ENCODE measurements at regions not wholly inside any gene's neighbourhood (a gene's known extent, or its start where the extent isn't known, plus 50 kb on each side); places are given as distances from the start of the nearest gene placed in this dataset.

GRCh38 chr1:73775896-73776295, 422.1 kb downstream of the LRRIQ3 start:
- no peaks in the 10 kb centered on the region for H3K4me1 ChIP-seq (ENCODE audit: control insufficient read depth, insufficient read depth, low read length)
- H3K9me3 Mint-ChIP-seq, result no peaks in the 10 kb centered on the region
- H3K36me3 Mint-ChIP-seq (ENCODE audit: low read depth), result no peaks in the 10 kb centered on the region
- no peak for DNase-seq
- no peaks in the 10 kb centered on the region for H3K27me3 Mint-ChIP-seq (ENCODE audit: insufficient read depth)
- H3K27ac Mint-ChIP-seq, result no peak overlapping the region
- H3K4me3 Mint-ChIP-seq, result no peak overlapping the region
- H3K36me3 ChIP-seq (ENCODE audit: control insufficient read depth, insufficient read depth, low read length), result no peaks in the 10 kb centered on the region
- no peak for TF ChIP-seq CTCF (conservative IDR thresholded peaks at IDR 0.05)
- no peaks in the 10 kb centered on the region for H3K4me1 Mint-ChIP-seq
- H3K9me3 ChIP-seq (ENCODE audit: control insufficient read depth, low read length), result no peaks in the 10 kb centered on the region
- H3K9ac ChIP-seq (ENCODE audit: extremely low read depth, low read length, poor library complexity, severe bottlenecking), result no peak overlapping the region
- H3K4me3 ChIP-seq (ENCODE audit: low read length), result no peak overlapping the region
- no peak overlapping the region for H3K27ac ChIP-seq (ENCODE audit: low read depth, low read length)
- no peaks in the 10 kb centered on the region for H3K27me3 ChIP-seq (ENCODE audit: control insufficient read depth, insufficient read depth, low read length, poor library complexity, severe bottlenecking)

DNA sequence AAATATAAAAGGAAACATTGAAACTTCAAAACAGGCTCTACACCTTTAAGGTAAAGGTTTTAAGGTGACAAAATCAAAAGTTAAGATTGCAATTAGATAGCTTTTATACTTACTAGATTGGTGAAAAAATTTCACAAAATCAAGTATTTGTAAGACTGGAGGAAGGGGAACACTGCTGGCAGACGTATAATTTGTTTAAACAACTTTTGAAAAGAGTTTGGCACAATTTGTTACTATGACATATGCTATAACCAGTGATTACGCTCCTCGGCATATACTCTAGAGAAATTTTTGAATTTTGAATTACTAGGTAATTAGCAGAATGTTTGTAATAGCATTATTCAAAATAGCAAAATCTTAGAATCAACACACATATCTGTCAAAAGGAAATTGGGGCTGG, 425.0 kb downstream of the LRRIQ3 start:
- DNase-seq, result no peak
- WGBS, 2 experiments (ENCODE audit: insufficient coverage in 1 of 2, insufficient read length in 1 of 2), result 84 to 90% methylated on average over 1 to 3 of the region's 3 CpGs
- Mint-ChIP-seq H3K4me1 (no peaks in the 10 kb centered on the region), H3K36me3 (ENCODE audit: low read depth) (no peaks in the 10 kb centered on the region), H3K9me3 (no peaks in the 10 kb centered on the region), H3K4me3 (no peak overlapping the region), H3K27me3 (ENCODE audit: insufficient read depth) (no peaks in the 10 kb centered on the region), H3K27ac (no peak overlapping the region)
- no peak for TF ChIP-seq CTCF (conservative IDR thresholded peaks at IDR 0.05)
- H3K4me3 ChIP-seq (ENCODE audit: low read length), result no peak overlapping the region
- H3K4me1 ChIP-seq (ENCODE audit: control insufficient read depth, insufficient read depth, low read length), result no peaks in the 10 kb centered on the region
- no peaks in the 10 kb centered on the region for H3K27me3 ChIP-seq (ENCODE audit: control insufficient read depth, insufficient read depth, low read length, poor library complexity, severe bottlenecking)
- H3K9me3 ChIP-seq (ENCODE audit: control insufficient read depth, low read length), result no peaks in the 10 kb centered on the region
- no peaks in the 10 kb centered on the region for H3K36me3 ChIP-seq (ENCODE audit: control insufficient read depth, insufficient read depth, low read length)
- no peak overlapping the region for H3K9ac ChIP-seq (ENCODE audit: extremely low read depth, low read length, poor library complexity, severe bottlenecking)
- no peak overlapping the region for H3K27ac ChIP-seq (ENCODE audit: low read depth, low read length)

GRCh38 chr1:73771396-73771795, 426.6 kb downstream of the LRRIQ3 start:
- Mint-ChIP-seq H3K4me1 (no peaks in the 10 kb centered on the region), H3K27ac (no peak overlapping the region), H3K27me3 (ENCODE audit: insufficient read depth) (no peaks in the 10 kb centered on the region), H3K36me3 (ENCODE audit: low read depth) (no peaks in the 10 kb centered on the region), H3K9me3 (no peaks in the 10 kb centered on the region), H3K4me3 (no peak overlapping the region)
- H3K27me3 ChIP-seq (ENCODE audit: control insufficient read depth, insufficient read depth, low read length, poor library complexity, severe bottlenecking), result no peaks in the 10 kb centered on the region
- 95 to 96% methylated on average over 8 of the region's 8 CpGs for WGBS, 2 experiments (ENCODE audit: insufficient coverage in 1 of 2, insufficient read length in 1 of 2)
- DNase-seq, result no peak
- H3K36me3 ChIP-seq (ENCODE audit: control insufficient read depth, insufficient read depth, low read length), result no peaks in the 10 kb centered on the region
- H3K4me3 ChIP-seq (ENCODE audit: low read length), result no peak overlapping the region
- H3K9me3 ChIP-seq (ENCODE audit: control insufficient read depth, low read length), result no peaks in the 10 kb centered on the region
- no peaks in the 10 kb centered on the region for H3K4me1 ChIP-seq (ENCODE audit: control insufficient read depth, insufficient read depth, low read length)
- no peak overlapping the region for H3K27ac ChIP-seq (ENCODE audit: low read depth, low read length)
- no peak for TF ChIP-seq CTCF (conservative IDR thresholded peaks at IDR 0.05)
- H3K9ac ChIP-seq (ENCODE audit: extremely low read depth, low read length, poor library complexity, severe bottlenecking), result no peak overlapping the region

Data from endodermal cell (in vitro differentiated cells).